ENCODE measurements at regions not wholly inside any gene's neighbourhood (a gene's known extent, or its start where the extent isn't known, plus 50 kb on each side); places are given as distances from the start of the nearest gene placed in this dataset.

DNA sequence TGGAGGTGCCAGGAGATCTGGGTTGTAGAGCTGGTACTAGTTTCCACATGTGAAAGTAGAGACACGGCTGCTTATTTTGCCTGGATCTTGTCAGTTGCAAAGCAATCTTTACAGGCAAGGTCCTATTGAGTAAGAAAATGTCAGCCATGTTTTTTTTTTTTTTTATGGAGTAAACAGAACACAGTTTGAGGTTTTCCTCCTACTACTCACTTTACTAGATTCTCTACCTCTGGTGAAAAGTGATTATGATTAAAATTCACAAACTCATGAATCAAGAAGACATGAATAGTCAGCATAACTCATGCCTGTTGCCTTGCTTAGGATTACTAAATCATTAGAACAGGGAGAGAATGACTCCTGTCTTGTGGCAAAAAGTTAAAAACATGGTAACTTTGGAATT, 70.1 kb upstream of the PNPT1 start:
- peaks cover 2% of the 10 kb centered on the region; the same call in 1 of the 2 replicates for H3K4me1 ChIP-seq (ENCODE audit: control insufficient read depth, insufficient read depth, low read length)
- BruUV-seq (replicated peaks), result no TSS peak
- no peaks in the 10 kb centered on the region for H3K27me3 ChIP-seq (ENCODE audit: control insufficient read depth, insufficient read depth, low read length)
- in situ Hi-C loops (cut with MboI; ENCODE audit: low sequenced_read_pairs) (loop anchor here (5.0 to 10.0 kb wide), 2 partner anchors 199 to 241 kb away; no protein-coding TSS in a partner anchor), intact Hi-C loops (cut with micrococcal nuclease) (no loop called here), dilution Hi-C loops (cut with HindIII; ENCODE audit: low sequenced_read_pairs, unreplicated experiment) (no loop called here)
- H3K4me3 ChIP-seq (ENCODE audit: insufficient read depth, low read depth, low read length), result no peak overlapping the region
- no peak overlapping the region for H3K18ac ChIP-seq (ENCODE audit: low read depth, low read length)
- POLR2A ChIA-PET (ENCODE audit: unreplicated experiment), result no interaction called here
- no peak overlapping the region for H3K4ac ChIP-seq (ENCODE audit: low read depth, low read length)
- no peaks in the 10 kb centered on the region for H3K36me3 ChIP-seq (ENCODE audit: control insufficient read depth, insufficient read depth, low read length)
- no peak overlapping the region for H4K8ac ChIP-seq (ENCODE audit: low read depth in 2 of 2, low read length in 2 of 2)
- no peak overlapping the region for H2AK5ac ChIP-seq (ENCODE audit: low read depth, low read length)
- no peaks in the 10 kb centered on the region for H3K79me1 ChIP-seq (ENCODE audit: low read depth in 1 of 2, low read length in 2 of 2)
- no peak overlapping the region for H3K23ac ChIP-seq (ENCODE audit: low read depth, low read length)
- ATAC-seq (ENCODE audit: low read depth), result no peak
- no peak overlapping the region for H2AK9ac ChIP-seq (replicated peaks; ENCODE audit: low read depth, low read length, poor library complexity)
- H4K5ac ChIP-seq (ENCODE audit: low read depth, low read length), result no peak overlapping the region
- DNase-seq, result no peak
- TF ChIP-seq RFX5 (IDR thresholded peaks at IDR 0.05; ENCODE audit: low read depth, low read length), result no peak
- no peak for TF ChIP-seq CHD1 (IDR thresholded peaks at IDR 0.05; ENCODE audit: low read depth, low read length)
- TF ChIP-seq, protein P1, sequence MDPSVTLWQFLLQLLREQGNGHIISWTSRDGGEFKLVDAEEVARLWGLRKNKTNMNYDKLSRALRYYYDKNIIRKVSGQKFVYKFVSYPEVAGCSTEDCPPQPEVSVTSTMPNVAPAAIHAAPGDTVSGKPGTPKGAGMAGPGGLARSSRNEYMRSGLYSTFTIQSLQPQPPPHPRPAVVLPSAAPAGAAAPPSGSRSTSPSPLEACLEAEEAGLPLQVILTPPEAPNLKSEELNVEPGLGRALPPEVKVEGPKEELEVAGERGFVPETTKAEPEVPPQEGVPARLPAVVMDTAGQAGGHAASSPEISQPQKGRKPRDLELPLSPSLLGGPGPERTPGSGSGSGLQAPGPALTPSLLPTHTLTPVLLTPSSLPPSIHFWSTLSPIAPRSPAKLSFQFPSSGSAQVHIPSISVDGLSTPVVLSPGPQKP (IDR thresholded peaks at IDR 0.05; ENCODE audit: borderline replicate concordance, low read depth, low read length), result no peak
- TF ChIP-seq RCOR1 (IDR thresholded peaks at IDR 0.05; ENCODE audit: insufficient replicate concordance, low read length), result no peak
- TF ChIP-seq MXI1 (IDR thresholded peaks at IDR 0.05; ENCODE audit: borderline replicate concordance, low read depth, low read length), result no peak
- no peak for TF ChIP-seq MAZ (IDR thresholded peaks at IDR 0.05; ENCODE audit: borderline replicate concordance, low read depth, low read length)
- no peak for TF ChIP-seq MAFK (IDR thresholded peaks at IDR 0.05; ENCODE audit: low read depth, low read length)
- no peak for TF ChIP-seq BHLHE40 (IDR thresholded peaks at IDR 0.05; ENCODE audit: low read depth, low read length)
- TF ChIP-seq FOS (IDR thresholded peaks at IDR 0.05; ENCODE audit: low read depth, low read length), result no peak
- TF ChIP-seq, protein P2, sequence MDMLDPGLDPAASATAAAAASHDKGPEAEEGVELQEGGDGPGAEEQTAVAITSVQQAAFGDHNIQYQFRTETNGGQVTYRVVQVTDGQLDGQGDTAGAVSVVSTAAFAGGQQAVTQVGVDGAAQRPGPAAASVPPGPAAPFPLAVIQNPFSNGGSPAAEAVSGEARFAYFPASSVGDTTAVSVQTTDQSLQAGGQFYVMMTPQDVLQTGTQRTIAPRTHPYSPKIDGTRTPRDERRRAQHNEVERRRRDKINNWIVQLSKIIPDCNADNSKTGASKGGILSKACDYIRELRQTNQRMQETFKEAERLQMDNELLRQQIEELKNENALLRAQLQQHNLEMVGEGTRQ (IDR thresholded peaks at IDR 0.05; ENCODE audit: low read depth, low read length), result no peak
- TF ChIP-seq SMC3 (IDR thresholded peaks at IDR 0.05; ENCODE audit: low read depth, low read length), result no peak
- WGBS, 2 experiments (ENCODE audit: extremely low coverage in 2 of 2, insufficient read length in 1 of 2), result no CpG with 5 or more reads among the region's 1 CpG
- no peak overlapping the region for H3K4me2 ChIP-seq (ENCODE audit: low read depth, low read length)
- no peak overlapping the region for H2BK5ac ChIP-seq (ENCODE audit: low read depth, low read length, poor library complexity, severe bottlenecking)
- H3K27ac ChIP-seq (ENCODE audit: insufficient read depth, low read length), result no peak overlapping the region
- H3K9me1 ChIP-seq (ENCODE audit: insufficient read depth, low read length), result no peaks in the 10 kb centered on the region
- H2BK20ac ChIP-seq (ENCODE audit: low read depth, low read length), result no peak overlapping the region
- no peak overlapping the region for H3K14ac ChIP-seq (replicated peaks; ENCODE audit: low read depth, low read length)
- no peak overlapping the region for H3K9ac ChIP-seq (ENCODE audit: low read depth, low read length)
- H4K91ac ChIP-seq (ENCODE audit: insufficient read depth, low read depth, low read length), result no peak overlapping the region
- CTCF ChIA-PET, result no interaction called here
- H2BK120ac ChIP-seq (ENCODE audit: low read depth, low read length), result no peak overlapping the region
- H4K20me1 ChIP-seq (ENCODE audit: insufficient read depth, low read length), result no peaks in the 10 kb centered on the region
- no peak overlapping the region for H3K56ac ChIP-seq (ENCODE audit: extremely low read depth, insufficient read depth, low read length)
- no peak overlapping the region for H2AFZ ChIP-seq (replicated peaks; ENCODE audit: low read length, poor library complexity)
- H3K9me3 ChIP-seq (ENCODE audit: control insufficient read depth, insufficient read depth, low read length), result peaks cover 2% of the 10 kb centered on the region; the same call in 1 of the 2 replicates
- no peak overlapping the region for H2BK15ac ChIP-seq (ENCODE audit: low read depth, low read length)

Data from IMR-90 (cell line).